Tibial nerve (tissue), 4 donors: ENCODE measurements at regions not wholly inside any gene's neighbourhood (a gene's known extent, or its start where the extent isn't known, plus 50 kb on each side); places are given as distances from the start of the nearest gene placed in this dataset.

Source experiments
- DNase-seq, 2 donors: peaks; one replicate each; pipeline ENCODE4 v3.0.0-alpha.2; 2019; ENCODE audit warnings: low spot score in 2 of 2
- H3K27ac ChIP-seq, 4 donors: fragments of 200-600 bp; sonication (generic) in 3 of 4; one replicate each; pipeline ENCODE4 v1.5.1; 2017 to 2019; ENCODE audit warnings: mild to moderate bottlenecking in 1 of 4
- H3K27me3 ChIP-seq, 2 donors: fragments of 200-600 bp; sonication (generic) in 1 of 2; one replicate each; pipeline versions ENCODE4 v1.5.1 to v1.6.0; 2017 to 2019
- H3K36me3 ChIP-seq, 3 donors: fragments of 200-600 bp; sonication (generic); one replicate each; pipeline ENCODE4 v1.5.1; 2018 to 2019
- H3K4me1 ChIP-seq, 4 donors: fragments of 200-600 bp; sonication (generic) in 3 of 4; one replicate each; pipeline ENCODE4 v1.5.1; 2017 to 2019
- H3K4me3 ChIP-seq, 4 donors: fragments of 200-600 bp; sonication (generic) in 3 of 4; one replicate each; pipeline ENCODE4 v1.5.1; 2017 to 2019; ENCODE audit warnings: mild to moderate bottlenecking in 1 of 4, moderate library complexity in 1 of 4
- H3K9me3 ChIP-seq, 4 donors: fragments of 200-600 bp; sonication (generic) in 3 of 4; one replicate each; pipeline ENCODE4 v1.5.1; 2017 to 2019
- CTCF ChIP-seq, 5 experiments: fragments of 200-600 bp in 3 of 5; fragments of 450-650 bp in 2 of 5; sonication (generic) in 3 of 5; IDR thresholded peaks; one replicate each; pipeline ENCODE4 v1.5.1; 2016 to 2019; ENCODE audit warnings: antibody characterized with exemption in 5 of 5, mild to moderate bottlenecking in 3 of 5, moderate library complexity in 2 of 5
- EP300 ChIP-seq, 2 donors: sonication (generic); formaldehyde crosslinking; IDR thresholded peaks; one replicate each; pipeline ENCODE4 v1.6.1; 2017; ENCODE audit warnings: antibody characterized with exemption in 2 of 2, mild to moderate bottlenecking in 1 of 2
- POLR2A ChIP-seq, 2 donors: fragments of 450-650 bp; IDR thresholded peaks; one replicate each; pipeline ENCODE4 v1.6.1; 2017; ENCODE audit warnings: antibody characterized with exemption in 2 of 2, mild to moderate bottlenecking in 2 of 2, moderate library complexity in 2 of 2
- WGBS, 2 donors: methylation state at CpG; one replicate each; pipeline ENCODE4 v1.1.5; 2018; 5-methylcytosine and 5-hydroxymethylcytosine counted together

DNA sequence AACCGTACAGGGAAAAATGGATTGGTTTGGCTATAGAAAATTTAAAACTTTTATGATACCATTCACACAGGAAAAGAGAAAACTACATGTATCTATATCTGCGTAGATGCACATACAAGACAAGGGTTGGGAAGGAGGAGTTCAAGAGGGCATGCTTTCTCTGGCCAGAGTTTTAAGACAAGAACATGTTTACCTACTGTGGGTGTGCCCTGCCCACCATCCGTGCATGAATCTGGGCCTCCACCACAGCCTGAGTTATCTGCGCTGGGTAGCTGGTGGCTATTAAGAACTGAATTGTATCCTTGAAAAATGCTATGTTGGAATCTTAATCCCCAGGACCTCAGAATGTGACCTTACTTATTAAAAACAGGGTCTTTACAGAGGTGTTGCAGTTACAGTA lies 151.6 kb downstream of the AASDH start:
- no peaks in the 10 kb centered on the region for H3K4me1 ChIP-seq
- H3K9me3 ChIP-seq, result peaks cover 0 to 7% (median 0%) of the 10 kb centered on the region in 4 donors
- DNase-seq, result no peak
- no peak for TF ChIP-seq EP300 (IDR thresholded peaks at IDR 0.05)
- no peak for TF ChIP-seq POLR2A (IDR thresholded peaks at IDR 0.05)
- TF ChIP-seq CTCF (IDR thresholded peaks at IDR 0.05), result no peak
- H3K27ac ChIP-seq, result no peak overlapping the region
- no peak overlapping the region for H3K4me3 ChIP-seq
- no peaks in the 10 kb centered on the region for H3K27me3 ChIP-seq
- WGBS, 2 donors, result 85 to 86% methylated on average over 4 of the region's 4 CpGs
- H3K36me3 ChIP-seq, result no peaks in the 10 kb centered on the region

DNA sequence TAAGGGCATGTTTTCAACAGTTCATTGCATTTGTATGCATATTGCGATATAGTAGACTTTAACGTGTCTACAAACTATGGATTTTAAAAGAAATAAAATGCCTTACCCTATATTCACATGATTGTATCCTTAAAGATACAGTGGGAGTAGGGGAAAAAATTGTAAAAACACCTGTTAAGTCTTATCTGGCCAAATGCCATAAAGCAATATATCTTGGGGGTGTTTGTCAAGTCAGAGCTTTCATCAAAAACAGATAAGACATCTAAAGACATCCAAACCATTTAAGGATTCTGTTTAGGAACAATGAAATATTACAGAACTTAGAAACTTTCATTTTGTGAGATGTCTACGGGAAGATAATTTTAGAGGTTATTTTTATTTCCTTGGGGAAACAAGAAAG lies 152.3 kb downstream of the AASDH start:
- Histone ChIP-seq H3K27ac (no peak overlapping the region), H3K4me1 (no peaks in the 10 kb centered on the region), H3K9me3 (peaks cover 0 to 7% (median 0%) of the 10 kb centered on the region in 4 donors), H3K36me3 (no peaks in the 10 kb centered on the region), H3K27me3 (no peaks in the 10 kb centered on the region), H3K4me3 (no peak overlapping the region)
- 82 to 86% methylated on average over 3 of the region's 3 CpGs for WGBS, 2 donors
- TF ChIP-seq POLR2A (IDR thresholded peaks at IDR 0.05) (no peak), CTCF (IDR thresholded peaks at IDR 0.05) (no peak)
- no peak for DNase-seq

DNA sequence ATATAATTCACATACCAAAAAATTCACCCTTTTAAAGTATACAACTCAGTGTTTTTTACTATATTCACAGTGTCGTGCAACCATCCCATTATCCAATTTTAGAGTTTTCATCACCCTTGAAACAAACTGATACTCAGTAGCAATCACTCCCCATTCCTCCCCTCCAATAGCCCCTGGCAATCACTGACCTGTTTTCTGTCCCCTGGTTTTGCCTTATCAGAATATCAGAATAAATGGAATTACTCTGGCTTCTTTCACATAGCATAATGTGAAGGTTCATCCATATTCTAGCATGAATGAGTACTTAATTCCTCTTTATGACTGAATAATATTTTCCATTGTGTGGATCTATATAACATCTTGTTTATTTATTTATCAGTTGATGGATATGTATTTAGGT lies 153.2 kb downstream of the AASDH start:
- DNase-seq, result no peak

GRCh38 chr4:56231410-56231809 lies 155.9 kb downstream of the AASDH start:
- no peak for DNase-seq
- Histone ChIP-seq H3K4me1 (no peaks in the 10 kb centered on the region), H3K27ac (no peak overlapping the region), H3K27me3 (no peaks in the 10 kb centered on the region), H3K36me3 (no peaks in the 10 kb centered on the region), H3K9me3 (peaks cover 0 to 7% (median 0%) of the 10 kb centered on the region in 4 donors), H3K4me3 (no peak overlapping the region)
- 78 to 81% methylated on average over 3 of the region's 3 CpGs for WGBS, 2 donors
- TF ChIP-seq CTCF (IDR thresholded peaks at IDR 0.05), result no peak
- no peak for TF ChIP-seq POLR2A (IDR thresholded peaks at IDR 0.05)
- TF ChIP-seq EP300 (IDR thresholded peaks at IDR 0.05), result no peak

More for the DNA sequence above, 153.2 kb downstream of the AASDH start:
- H3K27me3 ChIP-seq, result no peaks in the 10 kb centered on the region
- no peaks in the 10 kb centered on the region for H3K4me1 ChIP-seq
- H3K4me3 ChIP-seq, result no peak overlapping the region
- no peaks in the 10 kb centered on the region for H3K36me3 ChIP-seq
- WGBS, 2 donors, result 89 to 98% methylated on average over 1 of the region's 1 CpG
- H3K27ac ChIP-seq, result no peak overlapping the region
- H3K9me3 ChIP-seq, result peaks cover 0 to 7% (median 0%) of the 10 kb centered on the region in 4 donors
- TF ChIP-seq POLR2A (IDR thresholded peaks at IDR 0.05) (no peak), CTCF (IDR thresholded peaks at IDR 0.05) (no peak), EP300 (IDR thresholded peaks at IDR 0.05) (no peak)

GRCh38 chr4:56229947-56230346 lies 157.3 kb downstream of the AASDH start:
- H3K27me3 ChIP-seq, result no peaks in the 10 kb centered on the region
- H3K9me3 ChIP-seq, result peaks cover 0 to 7% (median 0%) of the 10 kb centered on the region in 4 donors
- 0 to 41% methylated on average over 1 of the region's 1 CpG for WGBS, 2 donors
- H3K36me3 ChIP-seq, result no peaks in the 10 kb centered on the region
- no peak overlapping the region for H3K4me3 ChIP-seq
- H3K27ac ChIP-seq, result no peak overlapping the region
- TF ChIP-seq CTCF (IDR thresholded peaks at IDR 0.05) (no peak), POLR2A (IDR thresholded peaks at IDR 0.05) (no peak), EP300 (IDR thresholded peaks at IDR 0.05) (no peak)
- DNase-seq, result no peak
- H3K4me1 ChIP-seq, result no peaks in the 10 kb centered on the region
